RWPE2 (cell line): ENCODE measurements at regions not wholly inside any gene's neighbourhood (a gene's known extent, or its start where the extent isn't known, plus 50 kb on each side); places are given as distances from the start of the nearest gene placed in this dataset.

ENCODE experiments used
- ATAC-seq: fragments of 200-7000 bp; cut with Tn5 transposase; 3 replicates; pipeline ENCODE4 v1.9.1; 2021; ENCODE audit warnings: low read depth
- DNase-seq: peaks from one replicate; pipeline ENCODE4 v3.0.0-alpha.2; 2020; ENCODE audit warnings: low spot score
- H3K27ac ChIP-seq: fragments of 450-650 bp; 2 replicates; pipeline ENCODE4 v1.5.1; 2017; ENCODE audit warnings: mild to moderate bottlenecking; ENCODE audit not compliant: poor library complexity, severe bottlenecking
- H3K27me3 ChIP-seq: fragments of 250-450 bp; sonication (Bioruptor Pico); 2 replicates; pipeline ENCODE4 v1.5.1; 2021; ENCODE audit warnings: mild to moderate bottlenecking, moderate library complexity; ENCODE audit not compliant: insufficient read depth, poor library complexity, severe bottlenecking
- H3K36me3 ChIP-seq: fragments of 250-450 bp; sonication (Bioruptor Pico); 2 replicates; pipeline ENCODE4 v1.5.1; 2020; ENCODE audit warnings: low read depth, mild to moderate bottlenecking, moderate library complexity
- H3K4me1 ChIP-seq: fragments of 250-450 bp; sonication (Bioruptor Pico); 2 replicates; pipeline ENCODE4 v1.5.1; 2021; ENCODE audit warnings: mild to moderate bottlenecking, moderate library complexity; ENCODE audit not compliant: insufficient read depth, poor library complexity, severe bottlenecking
- H3K4me3 ChIP-seq: fragments of 250-450 bp; sonication (Bioruptor Pico); 2 replicates; pipeline ENCODE4 v1.5.1; 2021; ENCODE audit warnings: mild to moderate bottlenecking, moderate library complexity; ENCODE audit not compliant: severe bottlenecking
- H3K9me3 ChIP-seq: fragments of 250-450 bp; sonication (Bioruptor Pico); 2 replicates; pipeline ENCODE4 v1.5.1; 2021; ENCODE audit warnings: mild to moderate bottlenecking, moderate library complexity; ENCODE audit not compliant: severe bottlenecking
- TF ChIP-seq, protein P1 (sequence below): fragments of 450-650 bp; IDR thresholded peaks from one replicate; pipeline ENCODE4 v1.5.1; 2017; ENCODE audit warnings: mild to moderate bottlenecking, moderate library complexity; ENCODE audit not compliant: poor library complexity, severe bottlenecking

- no peaks in the 10 kb centered on the region for H3K36me3 ChIP-seq
- H3K4me3 ChIP-seq, result no peak overlapping the region
- H3K4me1 ChIP-seq, result no peaks in the 10 kb centered on the region
- no peaks in the 10 kb centered on the region for H3K27me3 ChIP-seq
- no peak overlapping the region for H3K27ac ChIP-seq
- H3K9me3 ChIP-seq, result no peaks in the 10 kb centered on the region
- no peak for DNase-seq
- TF ChIP-seq, protein P1, sequence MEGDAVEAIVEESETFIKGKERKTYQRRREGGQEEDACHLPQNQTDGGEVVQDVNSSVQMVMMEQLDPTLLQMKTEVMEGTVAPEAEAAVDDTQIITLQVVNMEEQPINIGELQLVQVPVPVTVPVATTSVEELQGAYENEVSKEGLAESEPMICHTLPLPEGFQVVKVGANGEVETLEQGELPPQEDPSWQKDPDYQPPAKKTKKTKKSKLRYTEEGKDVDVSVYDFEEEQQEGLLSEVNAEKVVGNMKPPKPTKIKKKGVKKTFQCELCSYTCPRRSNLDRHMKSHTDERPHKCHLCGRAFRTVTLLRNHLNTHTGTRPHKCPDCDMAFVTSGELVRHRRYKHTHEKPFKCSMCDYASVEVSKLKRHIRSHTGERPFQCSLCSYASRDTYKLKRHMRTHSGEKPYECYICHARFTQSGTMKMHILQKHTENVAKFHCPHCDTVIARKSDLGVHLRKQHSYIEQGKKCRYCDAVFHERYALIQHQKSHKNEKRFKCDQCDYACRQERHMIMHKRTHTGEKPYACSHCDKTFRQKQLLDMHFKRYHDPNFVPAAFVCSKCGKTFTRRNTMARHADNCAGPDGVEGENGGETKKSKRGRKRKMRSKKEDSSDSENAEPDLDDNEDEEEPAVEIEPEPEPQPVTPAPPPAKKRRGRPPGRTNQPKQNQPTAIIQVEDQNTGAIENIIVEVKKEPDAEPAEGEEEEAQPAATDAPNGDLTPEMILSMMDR, result no peak
- no peak for ATAC-seq
Measured at GRCh38 chr2:106976548-106976947, 90.6 kb upstream of the ST6GAL2 start.

DNA sequence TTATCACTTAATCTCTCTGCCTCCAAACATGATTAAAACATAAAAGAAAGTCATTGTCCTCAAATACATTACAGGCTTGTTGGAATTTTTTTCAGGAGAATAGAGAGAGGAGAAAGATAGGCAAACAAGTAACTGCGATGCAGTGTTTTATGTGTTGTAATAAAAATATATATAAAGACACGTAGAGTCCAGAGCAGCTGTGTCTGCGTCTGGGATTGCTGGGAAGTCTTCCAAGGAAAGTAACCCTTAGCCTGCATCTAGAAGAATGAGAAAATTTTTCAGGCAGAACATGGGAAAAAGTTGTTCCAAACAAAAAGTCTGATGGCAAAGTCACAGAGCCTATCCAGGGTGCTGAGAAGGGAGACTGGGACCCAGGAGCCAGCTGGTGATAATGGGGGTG lies 91.8 kb upstream of the ST6GAL2 start:
- no peaks in the 10 kb centered on the region for H3K27me3 ChIP-seq
- H3K4me1 ChIP-seq, result peaks cover 3% of the 10 kb centered on the region
- H3K36me3 ChIP-seq, result no peaks in the 10 kb centered on the region
- H3K27ac ChIP-seq, result no peak overlapping the region
- no peaks in the 10 kb centered on the region for H3K9me3 ChIP-seq
- TF ChIP-seq, protein P1, result no peak
- no peak overlapping the region for H3K4me3 ChIP-seq
- ATAC-seq (no peak), DNase-seq (no peak)

DNA sequence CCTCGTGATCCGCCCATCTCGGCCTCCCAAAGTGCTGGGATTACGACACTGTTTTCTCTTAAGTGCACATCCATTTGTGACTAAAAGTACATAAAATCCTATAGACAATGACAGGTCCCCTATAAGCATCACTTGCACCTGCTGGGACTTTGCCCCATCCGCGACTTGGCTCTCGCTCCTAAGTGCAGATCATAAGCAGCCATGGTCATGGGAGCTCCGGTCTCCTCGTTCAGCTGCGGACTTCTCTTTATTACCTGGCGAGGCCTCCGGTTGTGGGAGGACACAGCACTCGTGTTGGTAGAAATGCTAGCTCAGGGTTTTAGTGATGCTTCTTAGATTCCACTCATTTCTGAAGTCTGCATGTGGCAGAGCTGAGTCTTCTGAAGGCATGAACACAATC lies 92.7 kb upstream of the ST6GAL2 start:
- Histone ChIP-seq H3K4me1 (peaks cover 4% of the 10 kb centered on the region), H3K9me3 (no peaks in the 10 kb centered on the region), H3K27me3 (no peaks in the 10 kb centered on the region), H3K27ac (no peak overlapping the region), H3K4me3 (no peak overlapping the region), H3K36me3 (no peaks in the 10 kb centered on the region)
- no peak for DNase-seq
- ATAC-seq, result no peak
- TF ChIP-seq, protein P1, result no peak

DNA sequence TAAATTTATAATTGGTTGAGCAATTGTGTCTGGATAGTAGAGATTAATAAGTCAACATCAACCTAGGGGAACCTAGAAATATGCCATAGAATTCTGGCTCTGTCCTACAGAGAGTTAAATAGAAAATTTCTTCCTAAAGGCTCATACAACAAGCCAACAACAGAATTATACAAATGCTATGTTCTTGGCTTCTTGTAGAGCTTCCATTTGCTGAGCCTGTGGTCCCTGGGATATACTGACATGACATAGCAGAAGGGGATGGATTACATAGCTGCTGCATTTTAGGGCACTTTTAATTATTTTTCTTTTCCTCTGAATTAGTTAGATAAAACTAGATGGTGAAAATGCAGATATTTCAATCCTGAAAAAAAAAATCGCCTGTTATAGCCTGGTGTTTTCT lies 95.5 kb upstream of the ST6GAL2 start:
- TF ChIP-seq, protein P1, result no peak
- H3K4me1 ChIP-seq, result peaks cover 4% of the 10 kb centered on the region
- H3K4me3 ChIP-seq, result no peak overlapping the region
- H3K9me3 ChIP-seq, result no peaks in the 10 kb centered on the region
- no peaks in the 10 kb centered on the region for H3K27me3 ChIP-seq
- DNase-seq (no peak), ATAC-seq (no peak)
- no peaks in the 10 kb centered on the region for H3K36me3 ChIP-seq
- no peak overlapping the region for H3K27ac ChIP-seq

DNA sequence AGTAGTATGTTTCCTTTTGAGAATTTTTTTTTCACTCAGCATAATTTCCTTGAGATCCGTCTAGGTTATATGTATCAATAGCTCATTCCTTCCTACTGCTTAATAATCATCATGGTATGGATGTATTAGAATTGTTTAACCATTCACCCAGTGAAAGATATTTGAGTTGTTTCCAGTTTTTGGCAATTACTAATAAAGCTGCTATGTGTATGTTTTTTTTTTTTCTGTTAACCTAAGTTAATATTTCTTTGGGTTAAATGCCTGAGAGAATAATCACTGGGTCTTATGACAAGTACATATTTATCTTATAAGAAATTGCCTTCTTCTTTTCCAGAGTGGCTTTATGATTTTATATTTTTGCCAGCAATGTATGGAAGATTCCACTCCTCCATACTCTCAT lies 96.4 kb upstream of the ST6GAL2 start:
- no peak for DNase-seq
- H3K27ac ChIP-seq, result peak overlapping the region; percentile 32
- TF ChIP-seq, protein P1, result no peak
- ATAC-seq, result peak; percentile 46; the same call in 1 of the 3 replicates
- no peak overlapping the region for H3K4me3 ChIP-seq
- no peaks in the 10 kb centered on the region for H3K27me3 ChIP-seq
- H3K36me3 ChIP-seq, result no peaks in the 10 kb centered on the region
- H3K4me1 ChIP-seq, result peaks cover 4% of the 10 kb centered on the region
- H3K9me3 ChIP-seq, result no peaks in the 10 kb centered on the region
